ENCODE measurements at regions not wholly inside any gene's neighbourhood (a gene's known extent, or its start where the extent isn't known, plus 50 kb on each side); places are given as distances from the start of the nearest gene placed in this dataset.

- TF ChIP-seq CTCF (IDR thresholded peaks at IDR 0.05; ENCODE audit: extremely low read depth, missing control alignments) = no peak
- DNase-seq (ENCODE audit: low spot score) = no peak
Observed at GRCh38 chr14:96660667-96661066, 136.5 kb upstream of the VRK1 start.

- TF ChIP-seq CTCF (IDR thresholded peaks at IDR 0.05; ENCODE audit: extremely low read depth, missing control alignments) = no peak
- DNase-seq (ENCODE audit: low spot score) = no peak
Observed at GRCh38 chr14:96661244-96661969, 135.8 kb upstream of the VRK1 start.

GRCh38 chr14:96662116-96662970 is 134.8 kb upstream of the VRK1 start:
- no peak for TF ChIP-seq CTCF (IDR thresholded peaks at IDR 0.05; ENCODE audit: extremely low read depth, missing control alignments)
- no peak for DNase-seq (ENCODE audit: low spot score)

- TF ChIP-seq CTCF (IDR thresholded peaks at IDR 0.05; ENCODE audit: extremely low read depth, missing control alignments) = no peak
- DNase-seq (ENCODE audit: low spot score) = no peak
Observed at GRCh38 chr14:96663076-96663475, 134.1 kb upstream of the VRK1 start.

GRCh38 chr14:96663491-96664067 is 133.6 kb upstream of the VRK1 start:
- no peak for DNase-seq (ENCODE audit: low spot score)
- no peak for TF ChIP-seq CTCF (IDR thresholded peaks at IDR 0.05; ENCODE audit: extremely low read depth, missing control alignments)

GRCh38 chr14:96666088-96666487 is 131.1 kb upstream of the VRK1 start:
- no peak for DNase-seq (ENCODE audit: low spot score)
- no peak for TF ChIP-seq CTCF (IDR thresholded peaks at IDR 0.05; ENCODE audit: extremely low read depth, missing control alignments)

- TF ChIP-seq CTCF (IDR thresholded peaks at IDR 0.05; ENCODE audit: extremely low read depth, missing control alignments) = no peak
- no peak for DNase-seq (ENCODE audit: low spot score)
Observed at GRCh38 chr14:96670391-96670790, 126.8 kb upstream of the VRK1 start.

Measured in GM20000 (cell line).